ENCODE measurements at regions not wholly inside any gene's neighbourhood (a gene's known extent, or its start where the extent isn't known, plus 50 kb on each side); places are given as distances from the start of the nearest gene placed in this dataset.

DNA sequence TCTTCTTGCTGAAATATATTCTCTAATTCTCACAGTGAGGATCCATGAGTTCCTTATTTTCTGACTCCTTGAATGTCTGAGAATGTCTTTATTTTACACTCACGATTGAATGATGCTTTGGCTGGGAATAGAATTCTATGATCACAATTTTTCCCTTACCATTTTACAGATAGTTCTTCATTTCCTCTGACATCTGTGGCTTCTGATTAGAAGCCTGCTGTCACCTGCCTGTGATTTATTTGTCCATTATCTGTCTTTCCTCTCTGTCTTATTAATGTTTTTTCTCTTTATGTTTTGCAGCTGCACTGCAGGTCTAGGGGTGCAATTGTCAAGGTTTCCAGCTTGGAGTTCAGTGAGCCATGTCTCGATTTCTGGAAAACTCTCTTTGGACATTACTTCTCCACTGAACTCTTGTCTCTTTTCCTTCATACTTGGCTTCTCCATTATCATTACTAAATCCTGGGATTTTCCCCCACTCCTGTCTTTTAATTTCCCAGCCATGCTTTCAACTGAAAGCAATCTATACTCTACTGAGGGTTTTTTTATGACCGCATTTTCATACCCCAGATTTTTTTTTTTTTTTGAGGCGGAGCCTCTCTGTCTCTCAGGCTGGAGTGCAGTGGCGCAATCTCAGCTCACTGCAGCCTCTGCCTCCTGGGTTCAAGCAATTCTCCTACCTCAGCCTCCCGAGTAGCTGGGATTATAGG is 85.8 kb upstream of the PRNP start:
- DNase-seq (ENCODE audit: low read depth in 2 of 2) = no peak

GRCh38 chr20:4597215-4597614 is 89.0 kb upstream of the PRNP start:
- no peak for DNase-seq (ENCODE audit: low read depth in 2 of 2)

- no peak for DNase-seq (ENCODE audit: low read depth in 2 of 2)
These were observed 93.1 kb upstream of the PRNP start for GRCh38 chr20:4593149-4593525.

- DNase-seq (ENCODE audit: low read depth in 2 of 2) = peak; percentile 35 to 36
These were observed 93.7 kb upstream of the PRNP start for GRCh38 chr20:4592316-4593148.

DNA sequence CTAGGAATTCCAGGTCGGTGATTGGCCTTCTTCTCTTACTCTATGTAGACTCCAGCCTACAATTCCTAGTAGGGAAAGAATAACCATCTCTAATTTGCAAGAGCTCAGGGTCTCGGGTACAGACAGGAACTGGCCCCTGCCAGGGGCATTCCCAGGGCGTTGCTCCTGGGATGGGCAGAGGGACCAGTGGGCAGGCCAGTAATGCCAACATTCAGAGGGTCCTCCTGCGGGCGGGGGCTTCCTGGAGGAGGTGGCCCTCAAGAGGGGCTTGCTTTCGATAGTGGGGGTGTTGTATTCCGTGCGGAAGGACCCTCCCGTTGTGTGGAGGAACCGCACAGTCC is 94.3 kb upstream of the PRNP start:
- no peak for DNase-seq (ENCODE audit: low read depth in 2 of 2)

GRCh38 chr20:4585758-4586157 is 100.5 kb upstream of the PRNP start:
- DNase-seq (ENCODE audit: low read depth in 2 of 2) = no peak

DNA sequence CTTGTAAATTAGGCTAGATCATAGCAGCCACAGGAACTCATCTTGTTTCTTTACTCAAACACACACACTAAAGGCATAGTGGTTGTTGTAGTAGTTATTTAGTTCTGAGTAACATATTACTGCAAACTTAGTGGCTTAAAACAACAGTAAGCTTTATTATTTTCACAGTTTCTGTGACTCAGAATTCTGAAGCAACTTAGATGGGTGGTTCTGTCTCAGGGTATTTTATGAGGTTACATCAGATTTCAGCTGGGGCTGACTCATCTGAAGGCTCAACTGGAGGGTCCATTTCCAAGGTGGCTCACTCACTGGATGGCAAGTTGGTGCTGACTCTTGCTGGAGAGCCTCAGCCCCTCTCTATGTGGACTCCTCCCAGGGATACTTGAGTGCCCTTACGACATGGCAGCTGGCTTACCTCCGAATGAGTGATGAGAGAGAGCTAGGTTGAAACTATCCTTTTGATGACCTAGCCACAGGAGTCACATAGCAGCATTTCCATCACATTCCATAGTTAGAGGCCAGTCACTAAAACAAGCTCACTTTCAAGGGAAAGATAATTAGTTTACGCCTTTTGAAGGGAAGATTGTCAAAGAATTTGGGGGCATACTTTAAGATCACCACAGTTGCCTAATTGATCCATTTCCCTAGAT is 101.0 kb upstream of the PRNP start:
- no peak for DNase-seq (ENCODE audit: low read depth in 2 of 2)

DNA sequence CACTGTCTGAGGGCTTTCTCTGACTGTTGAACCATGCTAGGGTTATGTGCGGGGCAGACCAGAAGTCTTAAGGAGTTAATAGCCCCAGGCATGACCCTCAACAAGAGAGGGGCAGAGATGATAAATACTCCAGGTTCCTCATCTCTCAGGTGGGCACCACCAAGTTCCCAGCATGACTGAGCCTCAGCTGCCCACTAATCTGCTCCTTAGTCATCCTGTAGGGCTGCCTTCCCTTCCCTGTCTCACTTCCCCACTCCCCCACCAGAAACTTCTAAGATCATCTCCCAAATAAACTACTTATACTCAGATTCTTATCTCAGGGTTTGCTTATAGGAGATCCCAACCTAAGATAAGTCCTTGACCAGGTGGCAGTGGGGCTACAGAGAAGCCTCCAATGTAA is 101.7 kb upstream of the PRNP start:
- DNase-seq (ENCODE audit: low read depth in 2 of 2) = no peak

DNA sequence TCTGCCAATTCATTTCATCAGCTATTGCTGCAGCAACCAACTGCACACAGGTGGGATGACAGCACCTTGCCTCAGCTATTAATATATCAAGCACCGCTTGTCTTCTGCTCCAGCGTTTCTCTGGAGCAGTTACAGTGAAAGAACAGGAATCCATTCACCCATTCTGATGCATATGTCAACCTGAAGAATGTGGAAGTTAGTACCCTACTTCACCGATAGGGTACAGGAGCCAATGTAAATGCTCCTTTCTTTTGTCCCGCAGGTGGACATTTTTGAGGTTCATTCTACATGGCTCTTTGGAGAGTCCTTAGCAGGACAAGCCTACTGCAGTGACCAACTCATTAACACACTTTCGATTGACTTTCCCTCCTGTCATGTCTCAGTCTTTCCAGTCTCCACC is 104.4 kb upstream of the PRNP start:
- DNase-seq (ENCODE audit: low read depth in 2 of 2) = no peak

DNA sequence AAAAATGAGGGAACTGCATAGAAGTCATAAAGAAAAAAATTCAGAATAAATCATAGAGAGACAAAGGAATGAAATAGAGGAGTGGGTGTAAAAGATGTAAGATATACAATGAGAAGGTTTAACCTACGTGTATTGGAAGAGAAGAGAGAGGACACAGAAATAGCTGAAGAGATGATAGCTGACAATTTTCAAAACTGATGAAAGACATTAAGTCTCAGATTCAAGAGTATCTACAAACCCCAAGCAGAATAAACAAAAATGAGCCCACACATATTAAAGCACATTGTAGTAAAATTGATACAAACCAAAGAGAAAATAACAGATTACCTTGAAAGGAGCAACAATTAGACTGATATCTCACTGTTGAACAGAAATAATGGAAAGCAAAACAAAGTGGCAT is 107.9 kb upstream of the PRNP start:
- no peak for DNase-seq (ENCODE audit: low read depth in 2 of 2)

GRCh38 chr20:4574356-4574690 is 111.9 kb upstream of the PRNP start:
- no peak for DNase-seq (ENCODE audit: low read depth in 2 of 2)

DNA sequence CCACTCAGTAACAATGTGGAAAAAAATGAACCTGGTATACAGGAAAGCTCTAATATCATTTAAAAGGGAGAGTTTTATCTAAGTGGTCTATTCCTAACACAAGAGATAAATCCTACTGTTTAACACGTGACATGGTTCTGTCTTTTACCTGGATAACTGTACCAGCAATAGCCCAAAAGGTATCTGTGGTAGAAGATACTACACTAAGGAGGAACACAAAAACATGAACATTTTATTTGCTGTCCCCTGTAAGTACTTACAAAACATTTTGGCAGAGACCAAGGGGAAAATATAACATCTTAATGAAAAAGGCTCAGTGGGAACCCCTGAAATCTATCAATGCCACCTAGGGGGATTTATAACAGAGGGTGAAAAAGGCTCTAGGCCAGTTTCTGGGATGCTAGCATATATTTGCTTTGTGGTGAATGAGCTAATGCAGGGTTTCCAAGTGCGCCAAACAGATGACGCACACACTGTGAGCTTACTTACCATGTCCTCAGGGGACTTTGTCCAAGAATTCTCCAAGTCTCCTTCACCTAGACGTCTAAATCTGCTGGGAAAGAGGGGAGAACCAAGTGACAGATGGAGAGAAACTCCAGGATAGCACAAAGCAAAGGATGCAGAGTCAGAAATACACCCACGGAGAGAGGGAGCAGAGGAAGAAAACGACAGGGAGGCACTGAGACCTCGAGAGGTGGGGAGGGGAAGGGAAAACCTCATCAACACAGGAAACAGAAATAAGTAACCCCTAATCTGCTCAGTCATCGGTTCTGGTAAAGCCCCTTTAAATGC is 112.5 kb upstream of the PRNP start:
- no peak for DNase-seq (ENCODE audit: low read depth in 2 of 2)

- DNase-seq (ENCODE audit: low read depth in 2 of 2) = no peak
These were observed 114.3 kb upstream of the PRNP start for GRCh38 chr20:4571759-4572531.

- no peak for DNase-seq (ENCODE audit: low read depth in 2 of 2)
These were observed 116.4 kb upstream of the PRNP start for GRCh38 chr20:4569865-4570264.

DNA sequence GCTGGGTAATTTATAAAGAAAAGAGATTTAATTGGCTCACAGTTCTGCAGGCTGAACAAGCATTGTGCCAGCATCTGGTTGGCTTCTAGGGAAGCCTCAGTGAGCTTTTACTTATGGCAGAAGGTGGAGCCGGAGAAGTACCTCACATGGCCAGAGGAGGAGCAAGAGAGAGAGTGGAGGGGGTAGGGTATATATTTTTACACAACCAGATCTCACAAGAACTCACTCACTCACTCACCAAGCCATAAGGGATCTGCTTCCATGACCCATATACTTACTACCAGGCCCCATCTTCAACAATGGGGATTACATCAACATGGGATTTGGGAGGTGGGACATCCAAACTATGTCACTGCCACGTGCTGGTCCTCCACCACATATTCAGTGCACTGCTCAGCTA is 117.2 kb upstream of the PRNP start:
- no peak for DNase-seq (ENCODE audit: low read depth in 2 of 2)

- no peak for DNase-seq (ENCODE audit: low read depth in 2 of 2)
These were observed 117.8 kb upstream of the PRNP start for GRCh38 chr20:4568361-4568959.

DNA sequence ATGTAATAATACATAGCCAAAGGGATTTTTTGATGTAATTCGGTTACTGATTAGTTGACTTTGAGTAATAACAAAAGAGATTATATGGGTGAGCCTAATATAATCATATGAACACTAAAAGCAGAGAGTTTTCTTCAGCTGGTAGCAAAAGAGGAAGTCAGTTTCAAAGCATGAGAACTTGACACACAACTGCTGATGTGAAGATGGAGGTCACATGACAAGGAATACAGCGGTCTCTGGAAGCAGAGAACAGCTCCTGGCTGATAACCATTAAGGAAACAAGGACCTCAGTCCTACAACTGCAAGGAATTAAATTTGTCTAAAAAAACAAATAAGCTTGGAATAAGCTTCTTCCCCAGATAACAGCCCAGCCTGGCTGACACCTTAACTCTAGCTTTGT is 119.1 kb upstream of the PRNP start:
- DNase-seq (ENCODE audit: low read depth in 2 of 2) = no peak

- no peak for DNase-seq (ENCODE audit: low read depth in 2 of 2)
These were observed 122.7 kb upstream of the PRNP start for GRCh38 chr20:4563534-4563933.

- no peak for DNase-seq (ENCODE audit: low read depth in 2 of 2)
These were observed 123.2 kb upstream of the PRNP start for GRCh38 chr20:4563031-4563430.

GRCh38 chr20:4560667-4561066 is 125.6 kb upstream of the PRNP start:
- no peak for DNase-seq (ENCODE audit: low read depth in 2 of 2)

DNA sequence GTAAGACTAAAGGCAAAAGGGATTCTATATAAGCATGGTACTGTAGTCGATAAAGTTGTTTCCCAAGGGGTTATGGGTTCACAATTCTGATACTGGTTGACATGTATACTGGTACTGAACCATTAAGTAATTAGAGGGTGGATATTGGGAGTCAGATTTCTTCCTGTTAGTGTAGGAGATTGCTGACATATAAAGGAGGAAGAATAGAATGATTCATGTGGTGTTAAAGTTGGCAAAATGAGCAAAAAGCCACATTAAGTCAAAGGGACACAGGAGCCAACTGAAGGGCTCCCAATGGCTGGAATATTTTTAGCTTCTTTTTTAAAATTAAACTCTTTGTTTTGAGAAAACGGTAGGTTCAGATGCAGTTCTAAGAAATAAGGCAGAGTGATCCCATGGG is 126.3 kb upstream of the PRNP start:
- DNase-seq (ENCODE audit: low read depth in 2 of 2) = no peak

Measured in activated CD4-positive, alpha-beta T cell treated with anti-CD3 and anti-CD28 coated beads for 24 hours (primary cell).